GM12874 (cell line): ENCODE measurements at regions not wholly inside any gene's neighbourhood (a gene's known extent, or its start where the extent isn't known, plus 50 kb on each side); places are given as distances from the start of the nearest gene placed in this dataset.

Experiments
- TF ChIP-seq, protein P1 (sequence below): IDR thresholded peaks from 2 replicates; pipeline ENCODE4 v1.5.1; 2011; ENCODE audit warnings: low read depth, mild to moderate bottlenecking, control low read depth, low read length, moderate library complexity; ENCODE audit not compliant: insufficient read depth

DNA sequence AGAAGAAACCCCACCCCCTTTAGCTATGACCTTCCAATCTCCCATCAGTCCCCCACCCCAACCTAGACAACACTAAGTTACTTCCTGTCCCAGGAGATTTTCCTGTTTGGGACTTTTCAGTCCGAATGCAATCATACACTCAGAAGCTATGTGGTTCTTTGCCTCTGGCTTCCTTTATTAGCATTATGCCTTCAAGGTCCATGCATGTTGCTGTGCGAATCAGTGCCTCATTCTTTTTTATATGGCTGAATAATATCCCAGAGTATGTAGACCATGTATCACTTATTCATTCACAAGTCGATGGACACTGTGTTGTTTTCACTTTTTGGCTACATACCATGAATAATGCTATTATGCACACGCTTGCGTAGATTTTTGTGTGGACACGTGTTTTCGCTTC lies 292.1 kb upstream of the HDAC4 start:
- TF ChIP-seq, protein P1, sequence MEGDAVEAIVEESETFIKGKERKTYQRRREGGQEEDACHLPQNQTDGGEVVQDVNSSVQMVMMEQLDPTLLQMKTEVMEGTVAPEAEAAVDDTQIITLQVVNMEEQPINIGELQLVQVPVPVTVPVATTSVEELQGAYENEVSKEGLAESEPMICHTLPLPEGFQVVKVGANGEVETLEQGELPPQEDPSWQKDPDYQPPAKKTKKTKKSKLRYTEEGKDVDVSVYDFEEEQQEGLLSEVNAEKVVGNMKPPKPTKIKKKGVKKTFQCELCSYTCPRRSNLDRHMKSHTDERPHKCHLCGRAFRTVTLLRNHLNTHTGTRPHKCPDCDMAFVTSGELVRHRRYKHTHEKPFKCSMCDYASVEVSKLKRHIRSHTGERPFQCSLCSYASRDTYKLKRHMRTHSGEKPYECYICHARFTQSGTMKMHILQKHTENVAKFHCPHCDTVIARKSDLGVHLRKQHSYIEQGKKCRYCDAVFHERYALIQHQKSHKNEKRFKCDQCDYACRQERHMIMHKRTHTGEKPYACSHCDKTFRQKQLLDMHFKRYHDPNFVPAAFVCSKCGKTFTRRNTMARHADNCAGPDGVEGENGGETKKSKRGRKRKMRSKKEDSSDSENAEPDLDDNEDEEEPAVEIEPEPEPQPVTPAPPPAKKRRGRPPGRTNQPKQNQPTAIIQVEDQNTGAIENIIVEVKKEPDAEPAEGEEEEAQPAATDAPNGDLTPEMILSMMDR: no peak

DNA sequence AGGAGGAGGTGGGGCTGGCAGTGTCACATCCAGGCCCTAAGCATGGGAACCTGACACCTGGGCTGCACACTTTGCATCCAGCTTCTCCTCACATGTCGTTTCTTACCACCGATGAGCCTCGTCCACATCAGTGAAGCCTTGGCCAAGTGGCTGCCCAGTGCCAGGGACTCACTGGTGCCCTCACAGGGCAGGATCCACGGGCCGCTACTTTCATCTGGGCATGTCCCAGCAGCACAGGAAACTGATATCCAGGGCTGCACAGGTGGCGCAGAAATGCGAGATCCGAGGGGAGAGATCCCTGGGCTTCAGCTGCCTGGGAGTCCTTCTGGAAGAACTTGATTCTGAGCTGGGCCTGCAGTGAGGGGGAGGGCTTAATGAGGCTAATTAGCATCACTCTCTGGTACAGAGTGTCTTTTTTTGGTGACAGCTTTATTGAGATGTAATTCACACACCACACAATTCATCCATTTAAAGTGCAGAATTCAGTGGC lies 291.6 kb upstream of the HDAC4 start:
- TF ChIP-seq, protein P1: no peak

DNA sequence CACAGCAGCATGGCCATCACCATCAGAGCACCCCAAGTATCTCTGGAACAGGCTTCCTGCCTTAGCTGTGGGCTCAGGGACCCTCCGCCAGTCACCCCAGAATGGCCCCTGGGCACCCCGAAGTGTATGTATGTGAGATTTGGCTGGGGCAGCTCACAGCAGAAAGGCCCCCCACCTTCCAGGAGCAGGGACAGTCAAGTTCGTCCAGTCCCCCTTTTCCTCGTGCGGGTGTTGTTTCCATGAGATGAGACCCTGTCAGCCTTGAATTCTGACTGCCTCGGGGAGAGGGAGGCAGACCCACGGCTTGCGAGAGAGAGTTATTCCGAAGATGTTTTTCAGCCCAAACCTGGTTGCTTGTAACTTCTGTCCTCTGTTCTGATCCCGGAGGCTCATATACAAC lies 290.9 kb upstream of the HDAC4 start:
- TF ChIP-seq, protein P1: no peak

- TF ChIP-seq, protein P1: no peak
Measured at GRCh38 chr2:239690651-239691631, 290.1 kb upstream of the HDAC4 start.

DNA sequence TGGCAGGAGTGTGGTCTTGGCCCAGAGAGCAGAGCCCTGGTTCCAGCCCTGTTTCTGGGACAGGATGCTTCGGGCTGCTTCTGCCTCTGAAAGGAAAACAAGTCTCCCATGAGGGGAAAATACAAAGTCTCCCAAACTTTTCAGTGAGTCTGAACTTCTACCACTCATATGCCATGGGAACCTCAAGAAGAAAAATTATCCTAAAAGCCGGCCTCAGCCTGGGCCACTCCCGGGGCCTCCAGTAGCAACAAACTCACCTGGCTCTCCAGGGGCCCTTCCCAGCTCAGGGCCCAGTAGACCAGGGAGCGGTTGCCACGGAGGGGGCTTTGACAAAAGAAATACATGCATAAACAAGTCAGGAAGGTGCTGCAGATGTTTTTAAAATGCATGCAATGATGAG lies 289.2 kb upstream of the HDAC4 start:
- TF ChIP-seq, protein P1: no peak

DNA sequence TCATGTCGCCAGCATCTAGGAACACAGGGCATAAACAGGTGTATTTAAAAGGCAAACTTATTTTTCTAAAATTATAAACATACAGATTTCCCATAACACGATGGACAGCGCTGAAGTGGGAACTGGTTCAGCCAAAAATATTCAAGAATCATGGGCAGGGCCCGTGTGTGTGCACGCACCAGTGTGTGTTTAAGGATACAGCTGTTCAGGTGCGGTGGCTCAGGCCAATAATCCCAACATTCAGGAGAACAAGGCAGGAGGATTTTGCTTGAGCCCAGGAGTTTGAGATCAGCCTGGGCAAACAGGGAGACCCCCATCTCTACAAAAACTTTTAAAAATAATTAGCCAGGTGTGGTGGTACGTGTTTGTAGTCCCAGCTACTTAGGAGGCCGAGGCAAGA lies 288.6 kb upstream of the HDAC4 start:
- TF ChIP-seq, protein P1: no peak

- TF ChIP-seq, protein P1: no peak
Measured at GRCh38 chr2:239688840-239689239, 288.0 kb upstream of the HDAC4 start.
